Pancreas (tissue), 10 donors: ENCODE measurements at regions not wholly inside any gene's neighbourhood (a gene's known extent, or its start where the extent isn't known, plus 50 kb on each side); places are given as distances from the start of the nearest gene placed in this dataset.
A peak's percentile ranks its signal among the peaks of the same experiment; 100 is the strongest.

Experiments
- ATAC-seq, 4 donors: fragments of 200-7000 bp; cut with Tn5 transposase; one replicate each; pipeline versions ENCODE4 v1.8.0 to v1.9.1; 2020; ENCODE audit warnings: mild to moderate bottlenecking in 4 of 4, moderate library complexity in 4 of 4
- DNase-seq, 6 donors: peaks; one replicate each; pipeline ENCODE4 v3.0.0-alpha.2; 2020
- FAIRE-seq: peaks from 2 replicates; lab custom pipeline; 2012; peaks lifted over from hg19 to GRCh38; lab: Jason Lieb, UNC
- H3K27ac ChIP-seq, 4 donors: fragments of 200-600 bp; sonication (generic); 1 replicate in 3 of 4; 2 replicates in 1 of 4; pipeline versions ENCODE4 v1.5.0 to v1.8.0; 2020
- H3K27me3 ChIP-seq, 4 donors: fragments of 200-600 bp; one replicate each; pipeline ENCODE4 v1.8.0; 2021
- H3K36me3 ChIP-seq, 3 donors: fragments of 200-600 bp; sonication (generic) in 1 of 3; one replicate each; pipeline versions ENCODE4 v1.5.0 to v1.8.0; 2020 to 2021
- H3K4me1 ChIP-seq, 3 donors: fragments of 200-600 bp; one replicate each; pipeline ENCODE4 v1.8.0; 2021
- H3K4me3 ChIP-seq, 4 donors: fragments of 200-600 bp; sonication (generic) in 2 of 4; one replicate each; pipeline versions ENCODE4 v1.5.0 to v1.8.0; 2020 to 2021
- H3K9me3 ChIP-seq, 4 donors: fragments of 200-600 bp; one replicate each; pipeline ENCODE4 v1.8.0; 2021
- WGBS, 2 donors: extraction: QIAGEN DNeasy Blood & Tissue Kit; methylation state at CpG; one replicate each; pipeline ENCODE4 v1.1.7; 2013; 5-methylcytosine and 5-hydroxymethylcytosine counted together
- intact Hi-C, 3 donors: fragments of 100-400 bp; cut with DNase I; formaldehyde crosslinking; loops; one replicate each; pipeline versions ENCODE4 v1.11.1 to v1.14.2; 2022
- TF ChIP-seq, protein P1 (sequence below), 4 donors: fragments of 200-600 bp; sonication (generic) in 3 of 4; IDR thresholded peaks; one replicate each; pipeline versions ENCODE4 v1.5.0 to v1.8.0; 2021; ENCODE audit warnings: antibody characterized with exemption in 4 of 4
- donor health status: healthy with polysubstance abuse.
- donor health status: DM: no; HTN: no; CAD: no; lungs with moderate emphysema.
- donor health status: DM: no; HTN: no; CAD: no.
- donor health status: control.
- donor health status: control.
- donor health status: Bipolar disorder and iron deficiency.
- donor health status: DM: yes; HTN: yes; CAD: no.
- donor health status: DM: no; HTN: no; CAD: no.
- donor health status: DM: no; HTN: no; CAD: no.
- donor health status: DM: yes; HTN: yes; CAD: no.

DNA sequence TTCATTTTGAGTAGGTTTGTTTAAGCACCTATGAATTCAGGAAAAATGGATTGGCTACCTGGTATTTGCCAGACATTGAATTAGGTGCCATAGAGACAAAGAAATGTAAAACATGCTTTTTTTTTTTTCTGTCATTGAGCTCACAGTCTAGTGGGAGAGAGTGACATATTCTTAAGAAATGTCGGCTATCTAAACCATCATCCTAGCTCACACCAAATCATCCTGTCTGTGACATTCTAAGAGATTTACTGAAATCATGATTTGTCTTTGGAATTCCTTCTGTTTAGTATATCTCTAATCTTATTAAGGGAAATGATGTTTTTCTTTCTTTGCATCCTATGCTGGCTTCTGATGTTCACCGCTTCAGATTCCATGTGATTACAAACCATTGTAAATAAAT lies 59.5 kb upstream of the STXBP5L start:
- H3K4me1 ChIP-seq: peaks cover 0 to 5% (median 0%) of the 10 kb centered on the region in 3 donors
- no peak overlapping the region for H3K27ac ChIP-seq
- intact Hi-C loops: no loop called here
- no peak for DNase-seq
- H3K27me3 ChIP-seq: no peaks in the 10 kb centered on the region
- no peaks in the 10 kb centered on the region for H3K36me3 ChIP-seq
- WGBS, 2 donors: 90 to 100% methylated on average over 2 of the region's 2 CpGs
- ATAC-seq: no peak
- TF ChIP-seq, protein P1, sequence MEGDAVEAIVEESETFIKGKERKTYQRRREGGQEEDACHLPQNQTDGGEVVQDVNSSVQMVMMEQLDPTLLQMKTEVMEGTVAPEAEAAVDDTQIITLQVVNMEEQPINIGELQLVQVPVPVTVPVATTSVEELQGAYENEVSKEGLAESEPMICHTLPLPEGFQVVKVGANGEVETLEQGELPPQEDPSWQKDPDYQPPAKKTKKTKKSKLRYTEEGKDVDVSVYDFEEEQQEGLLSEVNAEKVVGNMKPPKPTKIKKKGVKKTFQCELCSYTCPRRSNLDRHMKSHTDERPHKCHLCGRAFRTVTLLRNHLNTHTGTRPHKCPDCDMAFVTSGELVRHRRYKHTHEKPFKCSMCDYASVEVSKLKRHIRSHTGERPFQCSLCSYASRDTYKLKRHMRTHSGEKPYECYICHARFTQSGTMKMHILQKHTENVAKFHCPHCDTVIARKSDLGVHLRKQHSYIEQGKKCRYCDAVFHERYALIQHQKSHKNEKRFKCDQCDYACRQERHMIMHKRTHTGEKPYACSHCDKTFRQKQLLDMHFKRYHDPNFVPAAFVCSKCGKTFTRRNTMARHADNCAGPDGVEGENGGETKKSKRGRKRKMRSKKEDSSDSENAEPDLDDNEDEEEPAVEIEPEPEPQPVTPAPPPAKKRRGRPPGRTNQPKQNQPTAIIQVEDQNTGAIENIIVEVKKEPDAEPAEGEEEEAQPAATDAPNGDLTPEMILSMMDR (IDR thresholded peaks at IDR 0.05): no peak
- H3K9me3 ChIP-seq: no peaks in the 10 kb centered on the region
- no peak for FAIRE-seq
- no peak overlapping the region for H3K4me3 ChIP-seq

DNA sequence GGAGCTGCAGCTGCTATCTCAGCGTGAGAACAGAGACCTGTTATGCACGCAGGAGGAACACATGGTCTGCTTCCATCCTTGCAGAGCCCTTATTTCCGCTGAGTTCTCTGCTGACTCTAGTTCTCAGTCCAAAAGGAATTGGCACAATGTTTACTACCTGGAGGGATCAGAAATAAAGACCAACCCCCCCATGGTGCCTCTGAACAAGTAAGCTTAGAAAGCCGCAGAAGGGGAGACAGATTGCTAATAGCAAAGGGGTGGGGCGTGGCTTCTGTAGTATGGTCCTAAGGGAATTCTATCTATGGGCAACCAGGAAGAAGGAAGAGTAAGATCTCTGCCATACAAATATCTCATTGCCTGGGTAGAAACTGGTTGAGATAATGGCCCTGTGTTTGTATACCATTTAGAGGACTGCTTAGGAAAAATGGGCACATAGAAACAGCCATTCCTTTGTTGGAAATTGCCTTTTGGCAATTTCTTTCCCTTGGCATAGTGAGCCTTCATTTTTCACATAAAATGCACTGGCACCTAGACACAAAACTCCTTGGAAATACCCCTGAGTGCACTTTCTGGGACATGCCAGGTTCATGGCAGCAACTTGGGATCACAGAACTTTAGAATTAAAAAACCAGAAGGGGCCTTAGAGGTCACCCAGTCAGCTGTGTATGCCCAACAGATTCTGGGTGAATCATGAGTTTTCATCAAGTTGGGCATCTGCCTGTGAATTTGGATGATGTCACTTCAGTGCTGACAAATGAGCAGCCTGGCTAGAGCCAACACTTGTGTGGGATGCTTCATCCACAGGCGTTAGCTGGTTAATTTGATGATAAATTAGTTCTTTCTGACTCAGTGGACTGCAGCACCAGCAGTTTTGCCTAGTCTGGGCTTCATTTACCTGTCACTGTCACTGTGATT lies 57.4 kb upstream of the STXBP5L start:
- DNase-seq (no peak), ATAC-seq (no peak), FAIRE-seq (no peak)
- 73 to 79% methylated on average over 6 of the region's 6 CpGs for WGBS, 2 donors
- Histone ChIP-seq H3K4me1 (peaks cover 0 to 5% (median 0%) of the 10 kb centered on the region in 3 donors), H3K36me3 (no peaks in the 10 kb centered on the region), H3K27me3 (no peaks in the 10 kb centered on the region), H3K4me3 (no peak overlapping the region), H3K9me3 (no peaks in the 10 kb centered on the region), H3K27ac (no peak overlapping the region)
- TF ChIP-seq, protein P1 (IDR thresholded peaks at IDR 0.05): no peak
- intact Hi-C loops: no loop called here

DNA sequence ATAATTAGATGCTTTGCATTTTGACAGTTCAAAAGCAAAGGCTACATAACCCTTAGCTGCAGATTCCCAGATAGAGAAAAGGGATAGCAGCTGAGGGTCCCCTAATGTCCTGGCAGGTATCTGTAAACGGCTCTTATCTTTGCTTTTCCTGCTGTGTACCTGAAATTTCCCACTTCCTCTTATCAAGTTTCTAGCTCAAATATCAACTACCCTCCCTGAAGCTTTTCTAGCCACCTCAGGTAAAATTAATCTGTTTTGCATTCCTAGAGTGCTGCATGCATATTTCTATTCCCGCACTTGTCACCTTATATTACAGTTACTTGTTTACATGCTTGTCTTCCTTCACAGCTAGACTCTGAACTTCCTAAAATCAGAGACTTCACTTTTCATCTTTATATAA lies 55.6 kb upstream of the STXBP5L start:
- intact Hi-C loops: no loop called here
- Histone ChIP-seq H3K4me1 (peaks cover 0 to 5% (median 0%) of the 10 kb centered on the region in 3 donors), H3K9me3 (no peaks in the 10 kb centered on the region), H3K36me3 (no peaks in the 10 kb centered on the region), H3K27ac (no peak overlapping the region), H3K4me3 (no peak overlapping the region), H3K27me3 (no peaks in the 10 kb centered on the region)
- WGBS, 2 donors: 20 to 34% methylated on average over 2 of the region's 2 CpGs
- FAIRE-seq (no peak), ATAC-seq (peak in 1 of 4 donors; percentile 48), DNase-seq (no peak)
- TF ChIP-seq, protein P1 (IDR thresholded peaks at IDR 0.05): no peak

DNA sequence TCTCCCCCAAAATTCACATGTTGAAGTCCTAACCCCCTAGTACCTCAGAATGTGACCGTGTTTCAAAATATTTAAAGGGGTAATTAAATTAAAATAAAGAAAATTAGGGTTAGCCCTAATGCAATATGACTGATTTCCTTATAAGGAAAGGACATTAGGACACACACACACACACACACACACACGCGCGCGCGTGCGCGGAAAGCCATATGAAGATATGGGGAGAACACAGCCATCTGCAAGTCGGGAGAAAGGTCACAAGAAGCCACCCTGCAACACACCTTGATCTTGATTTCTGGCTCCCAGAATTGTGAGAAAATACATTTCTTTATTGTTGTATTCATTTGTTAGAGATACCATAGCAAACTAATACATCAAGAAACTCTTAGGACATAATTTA lies 54.6 kb upstream of the STXBP5L start:
- DNase-seq: no peak
- WGBS, 2 donors: 92 to 96% methylated on average over 9 of the region's 9 CpGs
- no peaks in the 10 kb centered on the region for H3K27me3 ChIP-seq
- no peak for ATAC-seq
- H3K36me3 ChIP-seq: no peaks in the 10 kb centered on the region
- TF ChIP-seq, protein P1 (IDR thresholded peaks at IDR 0.05): no peak
- FAIRE-seq: no peak
- intact Hi-C loops: no loop called here
- no peaks in the 10 kb centered on the region for H3K9me3 ChIP-seq
- peaks cover 0 to 5% (median 0%) of the 10 kb centered on the region in 3 donors for H3K4me1 ChIP-seq
- no peak overlapping the region for H3K27ac ChIP-seq
- no peak overlapping the region for H3K4me3 ChIP-seq
